Stimulated activated CD4-positive, alpha-beta T cell treated with anti-CD3 and anti-CD28 coated beads, TNF-alpha, amount 100 ng/mL, for 24 hours (primary cell): ENCODE measurements at regions not wholly inside any gene's neighbourhood (a gene's known extent, or its start where the extent isn't known, plus 50 kb on each side); places are given as distances from the start of the nearest gene placed in this dataset.

Experiments used
- DNase-seq, 3 experiments: peaks; one replicate each; pipeline ENCODE4 v3.0.0-alpha.2; 2020; ENCODE audit warnings: low read depth in 3 of 3

DNA sequence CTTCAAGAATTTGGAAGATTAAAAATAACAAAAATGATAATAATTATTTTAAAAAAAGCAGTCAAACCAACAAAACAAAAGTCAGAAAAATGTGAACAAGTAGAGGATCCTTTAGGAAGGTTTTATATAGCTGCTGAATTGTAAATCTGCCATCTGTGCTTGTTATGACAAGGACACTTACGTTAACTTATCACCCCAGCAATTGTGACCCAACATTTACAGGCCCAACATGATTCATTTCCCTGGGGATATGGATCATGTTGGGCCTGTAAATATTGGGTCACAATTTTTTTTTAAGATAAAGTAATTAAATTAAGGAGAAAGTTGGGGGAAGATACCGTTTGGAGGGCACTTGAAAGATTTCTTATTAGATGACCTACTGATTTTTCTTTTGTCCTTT, 261.4 kb upstream of the HABP2 start:
- no peak for DNase-seq

DNA sequence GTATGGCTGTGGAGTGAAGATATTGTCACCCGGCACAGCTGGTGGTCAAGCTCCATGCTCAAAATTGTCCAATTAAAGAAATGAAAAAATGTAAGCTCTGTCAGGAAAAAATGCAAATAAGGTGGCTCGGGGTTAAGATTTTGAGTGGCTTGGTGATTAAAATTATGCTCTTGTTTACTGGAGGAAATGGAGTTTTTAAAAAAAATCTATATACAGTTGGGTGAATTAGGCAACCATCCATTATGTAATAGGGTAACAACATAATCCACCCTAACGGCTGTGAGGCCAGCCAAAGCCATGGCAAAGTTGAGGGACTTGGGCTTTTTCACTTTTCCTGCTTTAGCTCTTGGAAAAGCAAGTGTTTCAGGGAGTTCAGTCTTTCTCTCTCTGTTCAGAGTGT, 260.8 kb upstream of the HABP2 start:
- DNase-seq, result no peak

- DNase-seq, result no peak
Observed at GRCh38 chr10:113292743-113293142, 260.1 kb upstream of the HABP2 start.

DNA sequence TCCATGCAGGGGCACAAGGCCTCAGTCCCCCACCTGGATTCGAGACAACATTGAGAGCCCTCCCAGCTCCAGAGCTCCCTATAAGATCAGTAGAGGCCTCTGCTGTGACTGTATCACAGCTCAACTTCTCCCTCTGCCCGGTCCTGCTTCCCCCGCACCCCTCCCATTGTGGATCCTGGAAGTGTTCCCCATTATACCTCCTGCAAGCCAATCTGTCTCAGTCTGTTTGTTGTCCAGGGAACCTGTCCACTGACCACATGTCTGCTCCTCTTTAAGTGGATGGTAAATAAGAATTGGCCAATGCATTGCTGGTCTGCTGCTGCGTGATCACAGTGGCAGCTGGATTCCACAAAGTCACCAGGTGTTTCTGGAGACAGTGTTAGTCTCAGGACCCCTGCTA, 259.7 kb upstream of the HABP2 start:
- DNase-seq, result no peak

- DNase-seq, result no peak
Observed at GRCh38 chr10:113294868-113295267, 258.0 kb upstream of the HABP2 start.

- no peak for DNase-seq
Observed at GRCh38 chr10:113297226-113297625, 255.6 kb upstream of the HABP2 start.

DNA sequence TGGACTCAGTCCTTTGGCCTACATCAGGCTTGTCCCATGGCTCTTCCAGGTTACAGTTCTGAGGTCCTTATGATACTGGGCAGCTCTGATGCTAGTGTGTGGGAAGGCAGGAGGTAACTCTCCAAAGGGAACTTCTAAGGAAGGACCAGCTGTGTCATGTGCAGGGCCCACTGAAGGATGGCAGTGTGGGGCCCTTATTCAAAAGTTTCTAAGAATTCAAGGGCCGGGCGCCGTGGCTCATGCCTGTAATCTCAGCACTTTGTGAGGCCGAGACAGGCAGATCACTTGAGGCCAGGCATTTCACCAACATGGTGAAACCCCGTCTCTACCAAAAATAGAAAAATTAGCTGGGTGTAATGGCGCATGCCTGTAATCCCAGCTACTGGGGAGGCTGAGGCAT, 254.2 kb upstream of the HABP2 start:
- no peak for DNase-seq

DNA sequence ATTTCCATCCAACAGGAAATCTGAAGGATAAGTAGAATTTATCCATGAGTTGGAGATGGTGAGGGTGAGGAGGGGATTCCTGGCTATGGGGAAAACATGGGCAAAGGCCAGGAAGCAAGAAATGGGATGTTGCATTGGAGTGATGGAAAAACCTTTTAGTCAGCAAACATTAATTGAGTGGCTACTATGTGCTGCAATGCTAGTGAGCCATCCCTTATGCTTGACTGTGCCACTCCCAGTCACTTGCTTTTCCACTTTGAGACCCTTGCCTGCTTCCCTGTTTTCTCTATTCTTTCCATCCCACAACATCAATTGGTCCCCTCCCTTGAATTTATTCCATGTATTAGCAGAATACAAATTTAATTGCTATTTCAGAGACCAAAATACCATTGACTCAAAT, 252.7 kb upstream of the HABP2 start:
- DNase-seq, result no peak

- no peak for DNase-seq
Observed at GRCh38 chr10:113300617-113301016, 252.2 kb upstream of the HABP2 start.

DNA sequence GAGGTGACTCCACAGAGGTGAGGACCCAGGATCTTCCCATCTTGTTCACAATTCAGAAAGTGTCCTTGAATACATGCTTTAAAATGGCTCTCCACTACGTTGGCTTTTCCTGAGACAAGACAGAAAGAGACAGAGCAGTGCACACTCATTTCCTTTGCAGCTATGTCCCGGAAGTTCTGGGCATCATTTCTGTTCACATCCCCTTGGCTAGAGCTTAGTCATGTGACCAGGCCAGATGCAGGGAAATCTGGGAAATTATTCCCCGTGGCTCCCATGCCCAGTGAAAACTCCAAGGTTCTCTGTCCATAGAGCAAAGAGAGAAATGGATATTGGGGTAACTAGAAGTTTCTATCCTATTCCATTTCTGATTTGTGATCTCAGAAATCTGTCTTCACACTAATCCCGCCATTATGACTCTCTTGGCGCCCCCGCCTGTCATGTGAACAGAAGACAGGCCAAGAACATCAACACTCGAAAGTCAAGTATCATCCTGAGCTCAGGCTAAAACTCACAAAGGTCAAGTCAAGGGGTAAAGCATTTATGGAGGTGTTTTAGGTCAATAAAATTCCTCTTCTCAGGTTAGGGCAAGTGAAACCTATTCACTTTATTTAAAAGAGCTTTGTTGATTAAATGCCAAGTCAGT, 251.4 kb upstream of the HABP2 start:
- DNase-seq, result no peak

- DNase-seq, result no peak
Observed at GRCh38 chr10:113302062-113302461, 250.8 kb upstream of the HABP2 start.

GRCh38 chr10:113303544-113304146, 249.2 kb upstream of the HABP2 start:
- no peak for DNase-seq

GRCh38 chr10:113304726-113305125, 248.1 kb upstream of the HABP2 start:
- DNase-seq, result no peak

- DNase-seq, result no peak
Observed at GRCh38 chr10:113305871-113306270, 247.0 kb upstream of the HABP2 start.

GRCh38 chr10:113309791-113310190, 243.1 kb upstream of the HABP2 start:
- DNase-seq, result no peak

DNA sequence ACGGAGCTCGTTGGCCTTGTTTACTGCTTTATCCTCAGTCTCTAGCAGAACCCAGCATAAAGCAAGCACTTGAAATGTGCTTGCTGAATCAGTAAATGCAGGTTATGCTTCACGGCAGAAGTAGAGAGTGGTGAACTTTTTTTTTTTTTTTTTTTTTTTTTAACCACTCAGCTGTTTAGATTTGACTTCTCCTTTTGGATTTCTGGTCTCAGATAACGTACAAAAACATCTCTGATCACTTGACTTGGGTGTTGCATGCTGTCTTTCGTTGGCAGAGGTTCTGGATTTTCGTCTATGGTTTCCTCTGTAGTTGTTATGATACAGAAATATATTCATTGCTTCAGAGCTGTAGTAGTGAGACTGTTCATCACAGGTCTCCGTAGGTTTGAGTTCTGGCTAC, 242.5 kb upstream of the HABP2 start:
- no peak for DNase-seq

DNA sequence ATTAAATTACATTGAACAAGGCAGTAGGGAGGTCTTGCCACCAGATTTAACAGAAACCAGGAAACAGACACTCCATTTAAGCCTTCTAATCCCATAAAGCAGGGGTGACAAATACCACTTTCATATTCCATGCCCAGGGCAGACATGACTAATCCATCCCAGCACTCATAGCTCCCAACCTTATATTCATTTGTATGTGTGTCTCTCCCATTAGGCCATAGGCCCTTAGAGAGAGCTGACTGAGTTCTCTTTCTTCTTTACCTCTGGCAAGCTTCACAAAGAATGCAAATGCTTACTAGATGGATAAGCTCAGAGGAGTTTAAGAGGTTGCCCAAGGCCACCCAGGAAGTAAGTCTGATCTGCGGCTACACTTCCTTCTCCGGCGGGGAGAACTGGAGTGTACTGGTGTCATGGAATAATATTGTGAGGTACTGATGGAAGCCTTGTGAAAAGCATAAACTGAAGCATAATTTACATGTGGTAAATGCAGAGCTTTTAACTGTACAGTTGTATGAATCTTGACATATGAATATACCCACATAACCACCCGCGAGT, 239.7 kb upstream of the HABP2 start:
- no peak for DNase-seq

GRCh38 chr10:113313722-113314121, 239.1 kb upstream of the HABP2 start:
- no peak for DNase-seq

- DNase-seq, result no peak
Observed at GRCh38 chr10:113316506-113316905, 236.3 kb upstream of the HABP2 start.

DNA sequence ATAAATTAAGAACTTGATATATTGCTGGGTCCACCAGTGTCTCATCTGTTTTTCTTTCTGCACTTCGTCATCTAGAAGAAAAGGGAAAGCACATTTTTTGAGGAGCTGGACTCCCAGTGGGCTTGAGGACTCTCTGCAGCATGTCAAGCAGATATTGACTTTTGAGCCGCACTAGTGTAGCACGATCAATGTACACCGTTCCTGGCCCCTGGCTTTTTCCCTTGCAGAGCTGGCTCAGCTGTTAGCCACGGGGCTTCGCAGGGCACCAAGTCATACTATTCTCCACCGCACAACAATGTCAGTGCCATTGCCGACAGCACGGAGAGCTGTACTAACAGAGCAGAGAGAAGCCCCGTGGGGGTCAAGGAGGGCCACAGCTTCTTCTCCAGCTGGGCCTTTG, 235.4 kb upstream of the HABP2 start:
- DNase-seq, result no peak

DNA sequence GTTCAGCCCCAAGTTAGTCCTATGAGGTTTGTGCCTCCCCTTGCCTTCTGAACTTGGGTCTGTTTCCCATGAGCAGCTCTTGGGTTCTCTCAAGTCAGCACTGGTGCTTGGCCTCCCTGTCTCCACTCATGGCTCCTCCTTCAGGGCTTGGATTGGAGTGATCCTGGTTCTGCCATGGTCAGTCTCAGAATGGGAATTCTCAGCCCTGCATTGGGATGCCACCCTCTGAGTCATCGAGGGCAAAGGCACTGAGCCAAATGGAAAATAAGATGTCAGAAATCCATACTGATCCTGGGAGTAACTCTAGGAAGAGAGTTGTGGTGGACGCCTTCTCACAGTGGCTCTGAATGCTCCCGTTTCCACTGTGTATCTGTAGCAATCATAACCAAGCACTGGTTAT, 233.4 kb upstream of the HABP2 start:
- no peak for DNase-seq

GRCh38 chr10:113320211-113320610, 232.6 kb upstream of the HABP2 start:
- no peak for DNase-seq

DNA sequence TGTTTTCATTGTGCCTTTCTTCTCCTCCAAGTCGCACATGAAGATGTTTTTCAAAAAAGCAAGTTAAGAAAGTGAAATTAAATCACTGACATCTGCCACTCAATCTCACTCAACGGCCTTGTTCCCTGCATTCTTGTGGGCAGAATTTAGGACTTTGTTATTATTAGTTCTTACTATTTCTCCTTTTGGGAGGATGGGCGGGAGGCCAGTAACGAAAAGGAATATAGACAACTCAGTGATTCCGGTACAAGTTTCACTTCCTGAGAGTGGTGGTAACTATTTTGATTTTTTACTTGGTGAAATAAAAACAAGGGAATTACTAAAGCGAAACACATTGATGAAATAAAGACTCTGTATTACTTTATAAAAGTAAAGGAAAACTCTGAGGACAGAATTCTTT, 231.9 kb upstream of the HABP2 start:
- no peak for DNase-seq

DNA sequence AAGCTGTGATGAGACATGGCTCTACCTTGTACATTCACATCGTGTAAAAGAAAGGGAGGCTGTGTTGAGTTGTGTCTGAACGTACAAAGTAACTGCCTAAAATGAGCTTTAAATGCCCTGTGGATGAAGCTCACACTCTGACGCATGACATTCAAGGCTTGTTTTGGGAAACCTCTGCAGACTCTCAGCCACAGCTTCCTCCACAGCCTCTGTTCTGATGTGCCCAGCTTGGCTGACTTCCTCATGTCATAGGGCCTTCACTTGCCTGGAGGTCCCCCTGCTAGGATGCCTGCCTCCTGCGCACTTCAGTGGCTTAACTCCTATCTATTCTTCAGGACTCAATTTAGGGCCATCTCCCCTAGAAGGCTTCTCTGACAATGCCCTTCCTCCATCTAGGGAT, 230.0 kb upstream of the HABP2 start:
- no peak for DNase-seq
